GM12878 (cell line): ENCODE measurements at regions not wholly inside any gene's neighbourhood (a gene's known extent, or its start where the extent isn't known, plus 50 kb on each side); places are given as distances from the start of the nearest gene placed in this dataset.

ENCODE experiments used
- CHD1 ChIP-seq: IDR thresholded peaks from 2 replicates; pipeline ENCODE4 v1.6.1; 2012; ENCODE audit warnings: low read depth, low read length, improper control_type of control experiment
- EED ChIP-seq: sonication (generic); IDR thresholded peaks from 2 replicates; pipeline ENCODE4 v1.6.1; 2016; ENCODE audit warnings: antibody characterized with exemption, low read depth
- EZH2 ChIP-seq: IDR thresholded peaks from 2 replicates; pipeline ENCODE4 v1.6.1; 2012; ENCODE audit warnings: low read depth, mild to moderate bottlenecking, control low read depth, inconsistent platforms, low read length, borderline replicate concordance; ENCODE audit not compliant: control insufficient read depth
- HDAC2 ChIP-seq: fragments of 200-600 bp; sonication (generic); IDR thresholded peaks from 2 replicates; pipeline ENCODE4 v1.6.1; 2017
- HDAC6 ChIP-seq: fragments of 200-600 bp; sonication (generic); IDR thresholded peaks from one replicate; pipeline ENCODE4 v1.8.0; 2017; ENCODE audit warnings: antibody characterized with exemption; ENCODE audit not compliant: unreplicated experiment
- KDM1A ChIP-seq: fragments of 200-600 bp; sonication (generic); IDR thresholded peaks from 2 replicates; pipeline ENCODE4 v1.6.1; 2016; ENCODE audit warnings: borderline replicate concordance
- MTA3 ChIP-seq: IDR thresholded peaks from 2 replicates; pipeline ENCODE4 v1.6.1; 2012; ENCODE audit warnings: low read length, inconsistent platforms, borderline replicate concordance
- NR2C2 ChIP-seq: IDR thresholded peaks from 2 replicates; pipeline ENCODE4 v1.6.1; 2011; ENCODE audit warnings: borderline replicate concordance, low read depth; ENCODE audit not compliant: control insufficient read depth, insufficient read length
- RAD51 ChIP-seq: fragments of 450-650 bp; IDR thresholded peaks from 2 replicates; pipeline ENCODE4 v1.6.1; 2016; ENCODE audit warnings: moderate library complexity, mild to moderate bottlenecking, inconsistent platforms
- RBBP5 ChIP-seq: fragments of 200-600 bp; sonication (generic); conservative IDR thresholded peaks from 2 replicates; pipeline ENCODE4 v1.6.1; 2016
- RFX5 ChIP-seq: IDR thresholded peaks from 2 replicates; pipeline ENCODE4 v1.6.1; 2011; ENCODE audit warnings: low read depth, low read length, improper control_type of control experiment
- SP1 ChIP-seq: IDR thresholded peaks from one replicate; pipeline ENCODE4 v1.6.1; 2011; ENCODE audit warnings: low read depth, low read length
- YBX1 ChIP-seq: fragments of 450-650 bp; IDR thresholded peaks from 2 replicates; pipeline ENCODE4 v1.6.1; 2016; ENCODE audit warnings: antibody characterized with exemption
- ZSCAN29 ChIP-seq: fragments of 450-650 bp; IDR thresholded peaks from 2 replicates; pipeline ENCODE4 v1.6.1; 2017; ENCODE audit warnings: mild to moderate bottlenecking, moderate library complexity
- TF ChIP-seq, protein P1 (sequence below): IDR thresholded peaks from 2 replicates; pipeline ENCODE4 v1.6.1; 2012; ENCODE audit warnings: improper control_type of control experiment, low read depth, low read length; ENCODE audit not compliant: insufficient replicate concordance
- TF ChIP-seq, protein P2 (sequence below): IDR thresholded peaks from 2 replicates; pipeline ENCODE4 v1.6.1; 2011; ENCODE audit warnings: borderline replicate concordance, low read depth, mild to moderate bottlenecking, moderate library complexity, mixed read lengths, low read length; ENCODE audit not compliant: insufficient read depth; ENCODE audit errors: extremely low read length
- TF ChIP-seq, protein P3 (sequence below): fragments of 450-650 bp; IDR thresholded peaks from 2 replicates; pipeline ENCODE4 v1.6.1; 2017; ENCODE audit warnings: mild to moderate bottlenecking, low read depth, inconsistent platforms; ENCODE audit not compliant: poor library complexity, severe bottlenecking

DNA sequence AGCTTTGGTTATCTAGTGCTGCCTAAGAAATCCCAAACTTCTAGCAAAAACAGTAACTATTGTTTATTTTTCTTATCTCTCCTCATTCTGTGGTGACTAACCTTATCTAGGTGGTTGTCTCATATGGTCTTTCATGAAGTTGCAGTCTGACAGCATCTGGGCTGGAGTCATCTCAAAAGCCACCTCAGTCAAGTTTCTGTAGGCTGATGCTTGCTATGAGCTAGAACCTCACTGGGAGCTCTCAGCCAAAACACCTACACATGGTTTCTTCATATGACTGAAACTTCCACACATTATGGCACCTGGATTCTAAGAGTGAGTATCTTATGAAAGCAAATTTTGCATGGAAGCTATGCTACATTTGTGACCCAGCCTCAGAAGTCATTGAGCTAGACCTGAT is 596.4 kb upstream of the VRK2 start (continued):
- no peak for TF ChIP-seq SP1
- no peak for TF ChIP-seq RBBP5
- TF ChIP-seq RAD51, result no peak
- TF ChIP-seq KDM1A, result no peak
- TF ChIP-seq MTA3, result 0 out of 2 replicates have a peak, but pooled peaks have one; percentile 48
- no peak for TF ChIP-seq YBX1
- no peak for TF ChIP-seq NR2C2
- TF ChIP-seq EED, result peak; percentile 78
- TF ChIP-seq, protein P1, sequence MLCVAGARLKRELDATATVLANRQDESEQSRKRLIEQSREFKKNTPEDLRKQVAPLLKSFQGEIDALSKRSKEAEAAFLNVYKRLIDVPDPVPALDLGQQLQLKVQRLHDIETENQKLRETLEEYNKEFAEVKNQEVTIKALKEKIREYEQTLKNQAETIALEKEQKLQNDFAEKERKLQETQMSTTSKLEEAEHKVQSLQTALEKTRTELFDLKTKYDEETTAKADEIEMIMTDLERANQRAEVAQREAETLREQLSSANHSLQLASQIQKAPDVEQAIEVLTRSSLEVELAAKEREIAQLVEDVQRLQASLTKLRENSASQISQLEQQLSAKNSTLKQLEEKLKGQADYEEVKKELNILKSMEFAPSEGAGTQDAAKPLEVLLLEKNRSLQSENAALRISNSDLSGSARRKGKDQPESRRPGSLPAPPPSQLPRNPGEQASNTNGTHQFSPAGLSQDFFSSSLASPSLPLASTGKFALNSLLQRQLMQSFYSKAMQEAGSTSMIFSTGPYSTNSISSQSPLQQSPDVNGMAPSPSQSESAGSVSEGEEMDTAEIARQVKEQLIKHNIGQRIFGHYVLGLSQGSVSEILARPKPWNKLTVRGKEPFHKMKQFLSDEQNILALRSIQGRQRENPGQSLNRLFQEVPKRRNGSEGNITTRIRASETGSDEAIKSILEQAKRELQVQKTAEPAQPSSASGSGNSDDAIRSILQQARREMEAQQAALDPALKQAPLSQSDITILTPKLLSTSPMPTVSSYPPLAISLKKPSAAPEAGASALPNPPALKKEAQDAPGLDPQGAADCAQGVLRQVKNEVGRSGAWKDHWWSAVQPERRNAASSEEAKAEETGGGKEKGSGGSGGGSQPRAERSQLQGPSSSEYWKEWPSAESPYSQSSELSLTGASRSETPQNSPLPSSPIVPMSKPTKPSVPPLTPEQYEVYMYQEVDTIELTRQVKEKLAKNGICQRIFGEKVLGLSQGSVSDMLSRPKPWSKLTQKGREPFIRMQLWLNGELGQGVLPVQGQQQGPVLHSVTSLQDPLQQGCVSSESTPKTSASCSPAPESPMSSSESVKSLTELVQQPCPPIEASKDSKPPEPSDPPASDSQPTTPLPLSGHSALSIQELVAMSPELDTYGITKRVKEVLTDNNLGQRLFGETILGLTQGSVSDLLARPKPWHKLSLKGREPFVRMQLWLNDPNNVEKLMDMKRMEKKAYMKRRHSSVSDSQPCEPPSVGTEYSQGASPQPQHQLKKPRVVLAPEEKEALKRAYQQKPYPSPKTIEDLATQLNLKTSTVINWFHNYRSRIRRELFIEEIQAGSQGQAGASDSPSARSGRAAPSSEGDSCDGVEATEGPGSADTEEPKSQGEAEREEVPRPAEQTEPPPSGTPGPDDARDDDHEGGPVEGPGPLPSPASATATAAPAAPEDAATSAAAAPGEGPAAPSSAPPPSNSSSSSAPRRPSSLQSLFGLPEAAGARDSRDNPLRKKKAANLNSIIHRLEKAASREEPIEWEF, result no peak
- TF ChIP-seq EZH2, result no peak
- TF ChIP-seq CHD1, result no peak
- TF ChIP-seq RFX5, result no peak
- TF ChIP-seq, protein P2, sequence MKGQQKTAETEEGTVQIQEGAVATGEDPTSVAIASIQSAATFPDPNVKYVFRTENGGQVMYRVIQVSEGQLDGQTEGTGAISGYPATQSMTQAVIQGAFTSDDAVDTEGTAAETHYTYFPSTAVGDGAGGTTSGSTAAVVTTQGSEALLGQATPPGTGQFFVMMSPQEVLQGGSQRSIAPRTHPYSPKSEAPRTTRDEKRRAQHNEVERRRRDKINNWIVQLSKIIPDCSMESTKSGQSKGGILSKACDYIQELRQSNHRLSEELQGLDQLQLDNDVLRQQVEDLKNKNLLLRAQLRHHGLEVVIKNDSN, result no peak
- TF ChIP-seq HDAC2, result no peak
- TF ChIP-seq, protein P3, sequence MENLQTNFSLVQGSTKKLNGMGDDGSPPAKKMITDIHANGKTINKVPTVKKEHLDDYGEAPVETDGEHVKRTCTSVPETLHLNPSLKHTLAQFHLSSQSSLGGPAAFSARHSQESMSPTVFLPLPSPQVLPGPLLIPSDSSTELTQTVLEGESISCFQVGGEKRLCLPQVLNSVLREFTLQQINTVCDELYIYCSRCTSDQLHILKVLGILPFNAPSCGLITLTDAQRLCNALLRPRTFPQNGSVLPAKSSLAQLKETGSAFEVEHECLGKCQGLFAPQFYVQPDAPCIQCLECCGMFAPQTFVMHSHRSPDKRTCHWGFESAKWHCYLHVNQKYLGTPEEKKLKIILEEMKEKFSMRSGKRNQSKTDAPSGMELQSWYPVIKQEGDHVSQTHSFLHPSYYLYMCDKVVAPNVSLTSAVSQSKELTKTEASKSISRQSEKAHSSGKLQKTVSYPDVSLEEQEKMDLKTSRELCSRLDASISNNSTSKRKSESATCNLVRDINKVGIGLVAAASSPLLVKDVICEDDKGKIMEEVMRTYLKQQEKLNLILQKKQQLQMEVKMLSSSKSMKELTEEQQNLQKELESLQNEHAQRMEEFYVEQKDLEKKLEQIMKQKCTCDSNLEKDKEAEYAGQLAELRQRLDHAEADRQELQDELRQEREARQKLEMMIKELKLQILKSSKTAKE, result peak; percentile 38
- no peak for TF ChIP-seq HDAC6
- TF ChIP-seq ZSCAN29, result no peak
